H54 (cell line): ENCODE measurements at regions not wholly inside any gene's neighbourhood (a gene's known extent, or its start where the extent isn't known, plus 50 kb on each side); places are given as distances from the start of the nearest gene placed in this dataset.
"Not testable (repeated sequence)": the region's sequence is repeated elsewhere in the genome, so short reads cannot be mapped to it uniquely, and the experiment has no call there.

Experiments used
- DNase-seq: peaks from one replicate; pipeline ENCODE4 v3.0.0; 2011; ENCODE audit warnings: low spot score, mixed read lengths; ENCODE audit not compliant: insufficient read length
- FAIRE-seq: peaks from 3 replicates; lab custom pipeline; 2011; peaks lifted over from hg19 to GRCh38; lab: Jason Lieb, UNC
- POLR2A ChIP-seq: IDR thresholded peaks from 2 replicates; pipeline ENCODE4 v1.6.1; 2011; ENCODE audit warnings: low read depth, mild to moderate bottlenecking, low read length

DNA sequence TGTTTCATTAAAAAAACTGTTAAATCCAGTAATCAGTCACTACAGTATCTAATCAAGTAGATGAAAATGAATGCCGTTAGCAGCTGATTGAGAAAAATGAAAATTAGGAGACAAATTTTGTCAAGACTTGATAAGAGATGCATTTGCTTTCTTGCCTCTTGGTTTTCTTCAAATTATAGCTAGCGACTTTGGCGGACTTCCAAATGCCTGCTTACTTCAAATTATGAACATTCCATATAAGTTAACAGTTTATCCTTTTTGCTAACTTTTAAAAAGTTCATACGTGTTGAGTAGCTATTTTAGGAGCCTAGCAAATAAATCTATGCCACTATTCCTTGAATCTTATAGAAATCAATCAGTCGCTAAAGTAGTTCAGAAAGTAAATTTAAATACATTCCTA lies 58.8 kb downstream of the PPP4R3C start:
- no peak for TF ChIP-seq POLR2A
- FAIRE-seq (no peak), DNase-seq (no peak)

DNA sequence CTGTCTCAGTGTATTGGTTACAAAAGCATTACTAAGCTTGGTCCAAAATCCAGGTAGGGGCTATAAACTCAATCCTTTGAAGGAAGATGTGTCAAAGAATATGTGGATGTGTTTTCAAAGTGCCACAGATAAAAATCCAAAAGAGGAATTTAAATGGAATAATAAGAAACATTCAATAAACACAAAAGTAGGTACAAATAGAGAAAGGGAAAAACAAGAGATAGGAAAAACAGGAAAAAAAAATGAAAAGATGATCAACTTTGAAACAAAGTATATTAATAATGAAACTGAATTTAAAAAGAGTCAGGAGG lies 64.0 kb downstream of the PPP4R3C start:
- DNase-seq (no peak), FAIRE-seq (no peak)
- no peak for TF ChIP-seq POLR2A

DNA sequence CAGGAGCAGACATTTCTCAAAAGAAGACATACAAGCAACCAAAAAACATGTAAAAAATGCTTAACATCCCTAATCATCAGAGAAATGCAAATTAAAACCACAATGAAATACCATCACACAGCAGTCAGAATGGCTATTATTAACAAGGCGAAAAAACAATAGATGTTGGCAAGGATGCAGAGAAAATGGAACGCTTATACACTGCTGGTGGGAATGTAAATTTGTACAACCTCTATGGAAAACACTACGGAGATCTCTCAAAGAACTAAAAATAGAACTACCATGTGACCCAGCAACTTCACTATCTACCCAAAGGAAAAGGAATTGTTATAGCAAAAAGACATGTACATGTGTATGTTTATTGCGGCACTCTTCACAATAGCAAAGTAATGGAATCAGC lies 71.5 kb downstream of the PPP4R3C start:
- FAIRE-seq (no peak), DNase-seq (no peak)
- TF ChIP-seq POLR2A, result no peak

- DNase-seq, result no peak
- TF ChIP-seq POLR2A, result no peak
- no peak for FAIRE-seq
Observed at GRCh38 chrX:27381419-27381818, 81.7 kb downstream of the PPP4R3C start.

DNA sequence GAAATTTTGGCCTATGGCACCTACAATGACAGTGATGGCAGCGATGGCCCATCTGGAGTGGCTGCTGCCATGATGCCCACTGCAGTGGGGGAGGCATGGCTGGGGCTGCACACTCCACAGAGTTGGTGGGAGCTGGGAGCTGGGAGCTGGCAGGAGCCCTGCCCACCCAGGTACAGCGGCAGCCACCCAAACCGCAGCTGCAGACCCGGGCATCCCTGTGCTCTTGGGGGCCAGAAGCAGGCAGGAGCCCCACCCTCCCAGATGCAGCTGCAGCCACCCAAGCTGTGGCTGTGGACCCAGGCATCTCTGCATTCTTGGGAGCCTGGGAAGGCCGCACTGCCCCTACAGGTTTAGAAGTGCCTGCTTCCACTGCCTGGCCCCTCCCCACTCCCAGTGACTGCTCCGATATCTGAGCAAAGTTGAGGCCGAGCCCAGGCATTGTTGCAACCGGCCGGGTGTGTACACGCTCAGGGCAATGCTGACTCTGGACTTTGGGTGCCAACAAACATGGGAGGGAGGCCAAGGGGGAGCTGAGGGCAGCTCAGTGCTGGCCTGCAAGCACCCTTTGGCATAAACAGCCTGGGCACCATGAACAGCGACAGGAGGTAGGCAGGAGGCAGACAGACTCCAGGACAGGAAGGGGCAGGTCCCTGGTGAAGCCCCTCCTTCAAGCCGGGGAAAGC lies 82.8 kb downstream of the PPP4R3C start:
- no peak for TF ChIP-seq POLR2A
- no peak for FAIRE-seq
- DNase-seq, result no peak

DNA sequence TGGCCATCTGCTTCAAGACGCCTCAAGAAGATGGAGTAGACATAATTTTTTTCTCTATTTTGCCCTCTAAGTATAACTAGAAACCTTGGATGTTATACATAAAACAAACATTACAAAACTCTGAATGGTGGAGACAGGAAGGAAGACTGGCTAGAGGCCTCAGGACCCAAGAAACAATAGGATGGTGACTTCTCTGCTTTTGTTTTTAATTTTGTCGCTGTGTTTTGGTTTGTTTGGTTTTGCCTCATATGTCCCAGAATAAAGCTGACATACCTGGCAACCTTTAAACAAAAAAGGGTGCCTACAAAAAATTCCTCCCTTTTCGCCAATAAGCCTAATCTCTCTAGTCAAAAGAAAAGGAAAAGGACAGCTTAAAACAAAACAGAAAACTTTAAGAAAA lies 109.1 kb downstream of the PPP4R3C start:
- TF ChIP-seq POLR2A, result no peak
- DNase-seq, result no peak
- no peak for FAIRE-seq

DNA sequence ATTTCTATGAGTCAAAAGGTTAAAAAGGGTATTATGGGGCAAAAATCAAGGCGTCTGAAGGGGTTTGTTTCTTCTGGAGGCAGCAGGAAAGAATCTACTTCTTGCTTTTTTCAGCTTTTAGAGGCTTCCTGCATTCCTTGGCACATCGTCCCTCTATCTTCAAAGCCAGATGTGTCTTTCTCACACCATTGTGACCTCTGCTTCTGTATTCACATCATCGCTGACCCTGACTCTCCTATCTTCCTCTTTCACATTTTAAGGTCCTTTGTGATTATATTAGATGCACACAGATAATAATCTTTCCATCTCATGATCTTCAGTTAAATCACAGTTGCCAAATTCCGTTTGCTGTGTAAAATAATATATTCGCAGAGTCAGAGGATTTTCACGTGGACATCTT lies 112.7 kb downstream of the PPP4R3C start:
- no peak for TF ChIP-seq POLR2A
- FAIRE-seq, result no peak
- no peak for DNase-seq

DNA sequence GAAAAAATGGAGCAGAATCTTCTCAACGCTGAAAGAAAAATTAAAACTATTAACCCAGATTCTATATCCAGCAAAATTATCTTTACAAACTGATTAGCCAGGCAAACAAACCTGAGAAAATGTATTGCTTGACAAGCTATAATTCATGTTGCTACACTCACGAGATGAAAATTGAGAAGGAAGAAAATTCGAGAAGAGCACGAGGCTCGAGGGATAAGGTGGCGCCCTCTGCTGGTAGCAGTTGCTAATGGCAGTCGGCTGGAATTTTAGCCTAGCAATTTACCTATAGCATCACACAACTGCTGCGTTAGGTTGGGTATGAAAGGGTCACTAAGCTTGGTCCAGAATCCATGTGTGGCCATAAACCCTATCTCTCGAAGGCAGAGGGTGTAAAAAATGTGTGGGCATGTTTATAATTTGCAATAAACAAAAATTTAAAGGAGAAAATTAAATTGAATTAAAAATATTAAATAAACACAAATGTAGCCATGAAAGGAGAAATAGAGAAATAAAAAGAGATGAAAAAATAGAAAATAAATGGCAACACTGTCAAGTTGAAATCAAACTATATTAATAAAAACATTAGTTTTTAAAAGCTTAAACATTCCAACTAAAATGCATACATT lies 126.6 kb downstream of the PPP4R3C start:
- no peak for TF ChIP-seq POLR2A
- no peak for FAIRE-seq
- DNase-seq, result peak; percentile 0

GRCh38 chrX:27321632-27322031 lies 141.5 kb downstream of the PPP4R3C start:
- DNase-seq, result no peak
- no peak for FAIRE-seq
- no peak for TF ChIP-seq POLR2A

DNA sequence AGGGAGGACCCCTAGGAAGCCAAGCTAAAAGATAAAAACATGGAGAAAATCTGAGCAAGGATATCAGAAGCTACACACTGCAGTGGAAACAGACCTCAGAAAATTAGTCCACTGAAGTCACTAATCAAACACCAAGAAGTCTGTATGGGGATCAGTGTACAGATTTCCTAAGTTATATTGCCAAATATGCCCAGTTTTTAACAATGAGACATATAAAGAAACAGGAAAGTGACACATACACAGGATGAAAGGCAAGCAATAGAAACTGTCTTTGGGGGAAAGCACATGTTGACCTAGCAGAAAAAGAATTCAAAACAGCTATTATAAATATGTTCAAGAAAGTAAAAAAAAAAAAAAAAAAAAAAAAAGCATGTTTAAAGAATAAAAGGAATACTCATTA lies 153.7 kb downstream of the PPP4R3C start:
- FAIRE-seq, result no peak
- TF ChIP-seq POLR2A, result no peak
- DNase-seq, result no peak

DNA sequence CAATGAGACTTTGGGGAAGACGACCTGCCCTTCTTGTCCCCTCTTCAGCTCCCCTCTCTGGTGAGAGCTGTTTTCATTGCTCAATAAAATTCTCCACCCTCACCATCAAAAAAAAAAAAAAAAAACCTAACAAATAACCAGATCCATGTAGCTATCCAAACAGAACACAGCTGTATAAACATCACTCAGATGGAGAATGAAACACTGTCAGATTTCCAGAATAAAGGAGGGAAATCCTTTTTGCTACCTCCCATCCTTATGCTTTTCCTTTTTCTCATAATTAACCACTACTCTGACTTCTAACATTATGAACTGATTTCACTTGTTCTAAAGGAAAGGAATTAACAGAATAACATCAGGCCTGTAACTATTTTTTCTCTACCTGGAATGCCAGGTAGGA lies 155.6 kb downstream of the PPP4R3C start:
- no peak for TF ChIP-seq POLR2A
- FAIRE-seq, result no peak
- DNase-seq, result no peak

- not testable (repeated sequence) for FAIRE-seq, DNase-seq
Observed at GRCh38 chrX:27292552-27292951, 170.6 kb downstream of the PPP4R3C start.

DNA sequence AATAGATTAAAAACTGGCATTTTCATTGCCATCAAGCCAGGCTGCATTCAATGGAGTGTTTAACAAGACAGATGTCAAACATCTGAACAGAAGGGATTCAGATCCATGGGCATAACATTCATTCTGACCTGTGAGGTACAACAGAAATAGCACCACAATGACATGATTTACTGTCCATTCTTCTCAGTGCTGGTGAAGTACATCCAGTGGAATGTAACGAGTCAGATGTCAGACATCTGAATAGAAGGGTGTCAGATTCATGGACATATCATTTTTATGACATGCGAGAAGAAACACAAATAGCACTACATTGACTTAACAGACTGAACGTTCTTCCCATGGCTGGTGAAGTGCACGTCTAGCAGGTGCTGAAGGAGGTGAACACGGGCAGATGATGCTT lies 186.4 kb downstream of the PPP4R3C start:
- DNase-seq (no peak), FAIRE-seq (no peak)
- no peak for TF ChIP-seq POLR2A

- FAIRE-seq (no peak), DNase-seq (no peak)
- TF ChIP-seq POLR2A, result no peak
Observed at GRCh38 chrX:27254656-27255055, 208.5 kb downstream of the PPP4R3C start.

GRCh38 chrX:27251369-27251768 lies 211.8 kb downstream of the PPP4R3C start:
- DNase-seq, result no peak
- no peak for TF ChIP-seq POLR2A
- no peak for FAIRE-seq
